ENCODE measurements at regions not wholly inside any gene's neighbourhood (a gene's known extent, or its start where the extent isn't known, plus 50 kb on each side); places are given as distances from the start of the nearest gene placed in this dataset.

GRCh38 chr1:38381256-38381655 is 334.7 kb upstream of the POU3F1 start:
- TF ChIP-seq CTCF (IDR thresholded peaks at IDR 0.05; ENCODE audit: low read depth, low read length) = no peak
- no peak overlapping the region for H3K4me3 ChIP-seq (ENCODE audit: low read depth, low read length)

- H3K4me3 ChIP-seq (ENCODE audit: low read depth, low read length) = no peak overlapping the region
Observed at GRCh38 chr1:38376577-38376976, 330.0 kb upstream of the POU3F1 start.

GRCh38 chr1:38375035-38375434 is 328.4 kb upstream of the POU3F1 start:
- no peak overlapping the region for H3K4me3 ChIP-seq (ENCODE audit: low read depth, low read length)
- TF ChIP-seq CTCF (IDR thresholded peaks at IDR 0.05; ENCODE audit: low read depth, low read length) = no peak

More at GRCh38 chr1:38376577-38376976, 330.0 kb upstream of the POU3F1 start:
- no peak for TF ChIP-seq CTCF (IDR thresholded peaks at IDR 0.05; ENCODE audit: low read depth, low read length)

- TF ChIP-seq CTCF (IDR thresholded peaks at IDR 0.05; ENCODE audit: low read depth, low read length) = no peak
- H3K4me3 ChIP-seq (ENCODE audit: low read depth, low read length) = no peak overlapping the region
Observed at GRCh38 chr1:38371505-38371844, 324.9 kb upstream of the POU3F1 start.

GRCh38 chr1:38370716-38371504 is 324.3 kb upstream of the POU3F1 start:
- no peak overlapping the region for H3K4me3 ChIP-seq (ENCODE audit: low read depth, low read length)
- TF ChIP-seq CTCF (IDR thresholded peaks at IDR 0.05; ENCODE audit: low read depth, low read length) = no peak

- no peak for TF ChIP-seq CTCF (IDR thresholded peaks at IDR 0.05; ENCODE audit: low read depth, low read length)
- H3K4me3 ChIP-seq (ENCODE audit: low read depth, low read length) = no peak overlapping the region
Observed at GRCh38 chr1:38365242-38365641, 318.6 kb upstream of the POU3F1 start.

GRCh38 chr1:38361566-38361965 is 315.0 kb upstream of the POU3F1 start:
- no peak overlapping the region for H3K4me3 ChIP-seq (ENCODE audit: low read depth, low read length)
- TF ChIP-seq CTCF (IDR thresholded peaks at IDR 0.05; ENCODE audit: low read depth, low read length) = no peak

Measured in WI38 (cell line).